ENCODE measurements at regions not wholly inside any gene's neighbourhood (a gene's known extent, or its start where the extent isn't known, plus 50 kb on each side); places are given as distances from the start of the nearest gene placed in this dataset.

- no peak overlapping the region for H3K27ac ChIP-seq (ENCODE audit: low read depth in 1 of 3, low read length in 2 of 3)
Measured at GRCh38 chr2:36214691-36215090, 140.9 kb upstream of the CRIM1 start.

DNA sequence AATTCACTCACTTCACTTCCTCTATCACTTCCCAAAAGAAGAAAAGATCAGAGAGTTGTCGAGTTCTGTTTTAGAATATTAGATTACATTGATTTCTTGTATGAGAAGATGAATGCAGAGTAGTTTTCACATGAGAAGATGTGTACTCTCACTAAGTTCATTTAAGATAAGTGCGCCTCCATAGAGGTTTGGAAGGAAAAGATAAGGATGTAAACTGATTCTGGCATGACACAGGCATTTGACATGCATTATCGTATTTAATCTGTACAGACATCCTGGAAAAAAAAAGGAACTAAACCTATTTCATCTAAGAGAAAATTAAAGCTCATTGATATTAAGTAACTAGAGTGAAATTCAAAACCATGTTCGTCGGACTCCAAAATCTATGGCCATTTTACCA lies 152.2 kb upstream of the CRIM1 start:
- Histone ChIP-seq H3K27ac (ENCODE audit: low read depth in 1 of 3, low read length in 2 of 3) (no peak overlapping the region), H3K9me3 (ENCODE audit: control insufficient read depth in 2 of 2, insufficient read depth in 1 of 2, low read depth in 1 of 2, low read length in 1 of 2) (peaks cover 0 to 9% of the 10 kb centered on the region in 2 donors), H3K36me3 (ENCODE audit: control insufficient read depth in 3 of 3, insufficient read depth in 2 of 3, low read depth in 1 of 3, low read length in 3 of 3) (no peaks in the 10 kb centered on the region), H3K4me3 (ENCODE audit: low read depth in 1 of 3, low read length in 3 of 3) (no peak overlapping the region), H3K27me3 (ENCODE audit: control insufficient read depth in 3 of 3, insufficient read depth in 3 of 3, low read length in 3 of 3) (no peaks in the 10 kb centered on the region), H3K4me1 (ENCODE audit: control insufficient read depth in 3 of 3, insufficient read depth in 2 of 3, low read depth in 1 of 3, low read length in 2 of 3) (peaks cover 0 to under 1% (median 0%) of the 10 kb centered on the region in 3 donors)
- FAIRE-seq (no peak), DNase-seq (no peak)
- WGBS, 3 donors, result 83 to 86% (median 84%) methylated on average over 5 of the region's 5 CpGs

More at GRCh38 chr2:36214691-36215090, 140.9 kb upstream of the CRIM1 start:
- no peaks in the 10 kb centered on the region for H3K4me1 ChIP-seq (ENCODE audit: control insufficient read depth in 3 of 3, insufficient read depth in 2 of 3, low read depth in 1 of 3, low read length in 2 of 3)
- no peaks in the 10 kb centered on the region for H3K27me3 ChIP-seq (ENCODE audit: control insufficient read depth in 3 of 3, insufficient read depth in 3 of 3, low read length in 3 of 3)
- 70 to 83% (median 75%) methylated on average over 2 of the region's 2 CpGs for WGBS, 3 donors
- no peaks in the 10 kb centered on the region for H3K9me3 ChIP-seq (ENCODE audit: control insufficient read depth in 2 of 2, insufficient read depth in 1 of 2, low read depth in 1 of 2, low read length in 1 of 2)
- DNase-seq (no peak), FAIRE-seq (no peak)
- no peak overlapping the region for H3K4me3 ChIP-seq (ENCODE audit: low read depth in 1 of 3, low read length in 3 of 3)
- no peaks in the 10 kb centered on the region for H3K36me3 ChIP-seq (ENCODE audit: control insufficient read depth in 3 of 3, insufficient read depth in 2 of 3, low read depth in 1 of 3, low read length in 3 of 3)

DNA sequence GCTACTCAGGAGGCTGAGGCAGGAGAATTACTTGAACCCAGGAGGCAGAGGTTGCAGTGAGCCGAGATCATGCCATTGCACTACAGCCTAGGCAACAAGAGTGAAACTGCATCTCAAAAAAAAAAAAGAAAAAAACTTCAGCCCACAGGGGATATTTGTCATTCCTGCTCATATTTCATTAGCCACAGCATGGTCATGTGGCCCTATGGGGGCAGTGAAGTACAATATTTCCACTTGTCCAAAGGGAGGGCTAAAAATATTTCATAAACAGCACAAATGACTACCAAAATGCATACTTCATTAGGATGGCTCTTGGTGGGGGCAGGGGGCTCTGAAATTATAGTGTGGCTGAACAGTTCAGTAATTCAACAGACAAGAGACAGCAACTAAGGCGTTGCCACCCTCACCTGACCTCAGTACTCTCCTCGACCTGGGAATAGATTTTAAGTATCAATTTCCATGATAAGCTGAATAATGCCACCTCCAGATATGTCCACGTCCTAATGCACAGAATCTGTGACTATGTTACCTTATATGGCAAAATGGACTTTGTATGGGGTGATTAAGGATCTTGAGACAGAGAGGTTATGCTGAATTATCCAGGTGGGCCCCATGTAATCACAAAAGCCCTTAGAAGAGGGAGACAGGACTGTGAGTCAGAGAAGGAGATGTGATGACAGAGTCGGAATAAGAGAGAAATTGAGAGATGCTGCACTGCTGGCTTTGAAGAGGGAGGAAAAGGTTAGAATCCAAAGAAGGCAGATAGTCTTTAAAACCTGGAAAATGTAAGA lies 158.2 kb upstream of the CRIM1 start:
- peak overlapping the region in 1 of 3 donors; percentile 44 for H3K27ac ChIP-seq (ENCODE audit: low read depth in 1 of 3, low read length in 2 of 3)

GRCh38 chr2:36193680-36194079 lies 161.9 kb upstream of the CRIM1 start:
- Histone ChIP-seq H3K9me3 (ENCODE audit: control insufficient read depth in 2 of 2, insufficient read depth in 1 of 2, low read depth in 1 of 2, low read length in 1 of 2) (no peaks in the 10 kb centered on the region), H3K4me1 (ENCODE audit: control insufficient read depth in 3 of 3, insufficient read depth in 2 of 3, low read depth in 1 of 3, low read length in 2 of 3) (peaks cover 0 to 9% (median 0%) of the 10 kb centered on the region in 3 donors), H3K4me3 (ENCODE audit: low read depth in 1 of 3, low read length in 3 of 3) (no peak overlapping the region), H3K27me3 (ENCODE audit: control insufficient read depth in 3 of 3, insufficient read depth in 3 of 3, low read length in 3 of 3) (no peaks in the 10 kb centered on the region), H3K27ac (ENCODE audit: low read depth in 1 of 3, low read length in 2 of 3) (no peak overlapping the region), H3K36me3 (ENCODE audit: control insufficient read depth in 3 of 3, insufficient read depth in 2 of 3, low read depth in 1 of 3, low read length in 3 of 3) (no peaks in the 10 kb centered on the region)
- DNase-seq (no peak), FAIRE-seq (no peak)

More for the DNA sequence above, 158.2 kb upstream of the CRIM1 start:
- no peak for FAIRE-seq
- Histone ChIP-seq H3K27me3 (ENCODE audit: control insufficient read depth in 3 of 3, insufficient read depth in 3 of 3, low read length in 3 of 3) (no peaks in the 10 kb centered on the region), H3K36me3 (ENCODE audit: control insufficient read depth in 3 of 3, insufficient read depth in 2 of 3, low read depth in 1 of 3, low read length in 3 of 3) (no peaks in the 10 kb centered on the region), H3K4me3 (ENCODE audit: low read depth in 1 of 3, low read length in 3 of 3) (no peak overlapping the region), H3K9me3 (ENCODE audit: control insufficient read depth in 2 of 2, insufficient read depth in 1 of 2, low read depth in 1 of 2, low read length in 1 of 2) (peaks cover 0 to 9% of the 10 kb centered on the region in 2 donors), H3K4me1 (ENCODE audit: control insufficient read depth in 3 of 3, insufficient read depth in 2 of 3, low read depth in 1 of 3, low read length in 2 of 3) (peaks cover 0 to 9% (median 0%) of the 10 kb centered on the region in 3 donors)
- DNase-seq, result peak in 1 of 2 donors; percentile 67
- 29 to 61% (median 45%) methylated on average over 5 of the region's 5 CpGs for WGBS, 3 donors

GRCh38 chr2:36192983-36193382 lies 162.6 kb upstream of the CRIM1 start:
- Histone ChIP-seq H3K36me3 (ENCODE audit: control insufficient read depth in 3 of 3, insufficient read depth in 2 of 3, low read depth in 1 of 3, low read length in 3 of 3) (no peaks in the 10 kb centered on the region), H3K9me3 (ENCODE audit: control insufficient read depth in 2 of 2, insufficient read depth in 1 of 2, low read depth in 1 of 2, low read length in 1 of 2) (no peaks in the 10 kb centered on the region), H3K4me3 (ENCODE audit: low read depth in 1 of 3, low read length in 3 of 3) (no peak overlapping the region), H3K27ac (ENCODE audit: low read depth in 1 of 3, low read length in 2 of 3) (no peak overlapping the region), H3K27me3 (ENCODE audit: control insufficient read depth in 3 of 3, insufficient read depth in 3 of 3, low read length in 3 of 3) (no peaks in the 10 kb centered on the region), H3K4me1 (ENCODE audit: control insufficient read depth in 3 of 3, insufficient read depth in 2 of 3, low read depth in 1 of 3, low read length in 2 of 3) (peaks cover 0 to 5% (median 0%) of the 10 kb centered on the region in 3 donors)
- FAIRE-seq, result no peak
- 18 to 29% (median 20%) methylated on average over 1 of the region's 1 CpG for WGBS, 3 donors
- no peak for DNase-seq

GRCh38 chr2:36190097-36190496 lies 165.5 kb upstream of the CRIM1 start:
- DNase-seq (no peak), FAIRE-seq (no peak)
- Histone ChIP-seq H3K9me3 (ENCODE audit: control insufficient read depth in 2 of 2, insufficient read depth in 1 of 2, low read depth in 1 of 2, low read length in 1 of 2) (no peaks in the 10 kb centered on the region), H3K27me3 (ENCODE audit: control insufficient read depth in 3 of 3, insufficient read depth in 3 of 3, low read length in 3 of 3) (no peaks in the 10 kb centered on the region), H3K36me3 (ENCODE audit: control insufficient read depth in 3 of 3, insufficient read depth in 2 of 3, low read depth in 1 of 3, low read length in 3 of 3) (no peaks in the 10 kb centered on the region), H3K4me3 (ENCODE audit: low read depth in 1 of 3, low read length in 3 of 3) (no peak overlapping the region), H3K4me1 (ENCODE audit: control insufficient read depth in 3 of 3, insufficient read depth in 2 of 3, low read depth in 1 of 3, low read length in 2 of 3) (no peaks in the 10 kb centered on the region), H3K27ac (ENCODE audit: low read depth in 1 of 3, low read length in 2 of 3) (no peak overlapping the region)
- WGBS, 3 donors, result 78 to 84% (median 82%) methylated on average over 1 of the region's 1 CpG

- 22 to 75% (median 45%) methylated on average over 5 of the region's 5 CpGs for WGBS, 3 donors
- H3K4me3 ChIP-seq (ENCODE audit: low read depth in 1 of 3, low read length in 3 of 3), result no peak overlapping the region
- no peak overlapping the region for H3K27ac ChIP-seq (ENCODE audit: low read depth in 1 of 3, low read length in 2 of 3)
- no peak for FAIRE-seq
- no peaks in the 10 kb centered on the region for H3K27me3 ChIP-seq (ENCODE audit: control insufficient read depth in 3 of 3, insufficient read depth in 3 of 3, low read length in 3 of 3)
- no peaks in the 10 kb centered on the region for H3K9me3 ChIP-seq (ENCODE audit: control insufficient read depth in 2 of 2, insufficient read depth in 1 of 2, low read depth in 1 of 2, low read length in 1 of 2)
- no peaks in the 10 kb centered on the region for H3K4me1 ChIP-seq (ENCODE audit: control insufficient read depth in 3 of 3, insufficient read depth in 2 of 3, low read depth in 1 of 3, low read length in 2 of 3)
- no peak for DNase-seq
- H3K36me3 ChIP-seq (ENCODE audit: control insufficient read depth in 3 of 3, insufficient read depth in 2 of 3, low read depth in 1 of 3, low read length in 3 of 3), result no peaks in the 10 kb centered on the region
Measured at GRCh38 chr2:36185624-36186023, 170.0 kb upstream of the CRIM1 start.

- Histone ChIP-seq H3K27ac (ENCODE audit: low read depth in 1 of 3, low read length in 2 of 3) (no peak overlapping the region), H3K9me3 (ENCODE audit: control insufficient read depth in 2 of 2, insufficient read depth in 1 of 2, low read depth in 1 of 2, low read length in 1 of 2) (no peaks in the 10 kb centered on the region), H3K4me1 (ENCODE audit: control insufficient read depth in 3 of 3, insufficient read depth in 2 of 3, low read depth in 1 of 3, low read length in 2 of 3) (no peaks in the 10 kb centered on the region), H3K27me3 (ENCODE audit: control insufficient read depth in 3 of 3, insufficient read depth in 3 of 3, low read length in 3 of 3) (no peaks in the 10 kb centered on the region), H3K36me3 (ENCODE audit: control insufficient read depth in 3 of 3, insufficient read depth in 2 of 3, low read depth in 1 of 3, low read length in 3 of 3) (no peaks in the 10 kb centered on the region), H3K4me3 (ENCODE audit: low read depth in 1 of 3, low read length in 3 of 3) (no peak overlapping the region)
- no peak for DNase-seq
- no peak for FAIRE-seq
Measured at GRCh38 chr2:36184848-36185247, 170.7 kb upstream of the CRIM1 start.

All from small intestine (tissue), 7 donors.